GM18508 (cell line): ENCODE measurements at regions not wholly inside any gene's neighbourhood (a gene's known extent, or its start where the extent isn't known, plus 50 kb on each side); places are given as distances from the start of the nearest gene placed in this dataset.

Experiments
- ATAC-seq: cut with Tn5 transposase; IDR thresholded peaks from one replicate; pipeline ENCODE4 v1.9.1; 2021; ENCODE audit warnings: moderate number of reproducible peaks; ENCODE audit not compliant: insufficient read depth, unreplicated experiment

DNA sequence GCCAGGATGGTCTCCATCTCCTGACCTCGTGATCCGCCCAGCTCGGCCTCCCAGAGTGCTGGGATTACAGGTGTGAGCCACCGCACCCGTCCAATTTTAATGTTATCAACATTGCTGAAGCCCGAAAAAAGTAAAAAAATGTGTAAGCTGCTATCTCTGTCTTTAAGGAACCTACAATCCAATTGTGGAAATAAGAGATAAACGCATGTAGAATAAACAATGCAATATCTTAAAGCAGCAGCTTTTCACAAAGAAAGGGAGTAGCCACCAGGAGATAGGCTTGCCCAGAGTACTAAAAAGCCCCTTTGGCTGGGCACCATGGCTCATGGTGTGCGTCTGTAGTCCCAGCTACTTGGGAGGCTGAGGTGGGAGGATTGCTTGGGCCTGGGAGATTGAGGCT, 282.9 kb upstream of the LYZL1 start:
- ATAC-seq: no peak

DNA sequence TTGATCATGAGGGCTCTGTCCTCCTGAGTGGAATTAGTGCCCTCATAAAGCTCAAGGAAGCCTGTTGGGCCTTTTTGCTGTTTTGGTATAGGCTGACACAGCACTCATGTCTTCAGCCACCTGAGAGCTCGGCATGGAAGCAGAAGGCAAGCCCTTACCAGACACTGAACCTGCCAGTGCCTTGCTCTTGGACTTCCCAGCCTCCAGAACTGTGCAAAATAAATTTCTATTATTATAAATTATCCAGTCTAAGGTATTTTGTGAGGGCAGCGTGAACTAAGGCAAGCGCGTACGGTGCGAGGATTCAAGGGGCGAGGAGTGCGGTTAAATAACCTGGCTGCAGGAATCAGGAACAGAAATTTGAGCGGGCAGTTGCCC, 281.5 kb upstream of the LYZL1 start:
- no peak for ATAC-seq

DNA sequence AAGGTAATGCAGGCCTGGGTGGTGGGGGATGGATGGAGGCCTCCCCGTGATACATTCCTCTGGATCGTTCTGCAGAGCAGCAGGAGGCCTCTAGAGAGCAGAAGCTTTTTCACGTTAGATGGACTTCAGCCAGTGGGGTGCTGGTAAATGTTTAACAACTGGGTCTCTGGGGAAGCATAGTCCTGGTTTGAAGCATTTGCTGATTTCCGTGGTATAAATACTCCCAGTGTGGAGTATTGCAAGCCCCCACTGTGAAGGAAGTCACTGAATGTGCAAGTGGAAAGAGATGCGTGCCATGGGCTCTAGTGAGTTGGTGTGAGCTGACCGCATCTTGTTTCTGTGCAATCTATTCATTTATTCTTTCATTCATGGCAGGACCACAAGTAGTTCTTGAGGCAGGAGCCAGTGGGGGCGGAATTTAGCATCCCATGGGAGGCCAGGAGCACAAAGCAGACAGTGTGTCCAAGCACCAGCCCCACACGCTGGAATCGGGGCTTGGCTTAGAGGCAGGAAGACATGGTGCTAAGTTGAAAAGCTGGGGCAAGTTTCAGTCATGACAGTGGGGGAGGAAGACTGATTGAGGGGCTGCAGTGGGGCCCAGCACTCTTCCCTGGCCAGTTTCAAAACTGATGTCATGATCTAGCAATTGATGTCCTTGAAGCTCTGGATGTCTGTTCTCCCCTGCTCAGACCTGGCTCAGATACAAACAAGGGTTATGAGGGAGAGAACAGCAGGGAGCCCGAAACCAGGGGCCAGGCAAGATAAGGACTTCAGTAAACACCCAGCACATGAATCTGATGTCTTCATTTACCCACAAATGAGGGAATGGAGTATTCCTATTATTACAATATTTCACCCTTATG, 280.9 kb upstream of the LYZL1 start:
- ATAC-seq: no peak

DNA sequence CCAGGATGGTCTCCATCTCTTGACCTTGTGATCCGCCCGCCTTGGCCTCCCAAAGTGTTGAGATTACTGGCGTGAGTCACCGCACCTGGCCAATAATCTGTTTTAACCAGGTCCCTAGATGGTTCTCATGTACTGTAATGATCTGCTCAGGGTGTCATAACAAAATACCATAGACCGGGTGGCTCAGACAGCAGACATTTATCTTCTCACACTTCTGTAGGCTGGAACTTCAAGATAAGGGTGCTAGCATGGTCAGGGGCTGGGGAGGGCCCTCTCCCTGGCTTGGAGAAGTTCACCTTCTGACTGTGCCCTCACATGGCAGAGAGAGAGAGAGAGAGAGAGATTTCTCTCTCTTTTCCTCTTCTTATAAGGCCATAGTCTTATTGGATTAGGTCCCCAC, 279.4 kb upstream of the LYZL1 start:
- ATAC-seq: no peak

DNA sequence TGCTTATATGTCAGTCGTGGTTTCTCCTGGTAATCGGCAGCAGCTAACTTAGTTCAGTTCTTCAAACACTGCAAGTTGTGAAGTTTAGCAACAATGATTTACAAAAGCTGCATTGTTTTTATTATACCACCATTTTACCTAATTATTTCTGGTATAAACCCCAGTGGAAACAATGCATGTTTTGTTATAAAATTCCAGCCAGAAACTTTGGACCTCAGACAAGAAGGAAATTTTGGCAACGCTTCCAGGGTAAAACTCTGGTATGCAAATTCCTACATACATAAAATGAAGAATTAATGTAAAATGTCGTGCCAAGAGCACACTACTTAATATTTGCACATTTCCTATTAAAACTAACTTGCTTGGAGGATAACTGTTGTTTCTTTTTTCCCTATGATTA, 277.4 kb upstream of the LYZL1 start:
- no peak for ATAC-seq

DNA sequence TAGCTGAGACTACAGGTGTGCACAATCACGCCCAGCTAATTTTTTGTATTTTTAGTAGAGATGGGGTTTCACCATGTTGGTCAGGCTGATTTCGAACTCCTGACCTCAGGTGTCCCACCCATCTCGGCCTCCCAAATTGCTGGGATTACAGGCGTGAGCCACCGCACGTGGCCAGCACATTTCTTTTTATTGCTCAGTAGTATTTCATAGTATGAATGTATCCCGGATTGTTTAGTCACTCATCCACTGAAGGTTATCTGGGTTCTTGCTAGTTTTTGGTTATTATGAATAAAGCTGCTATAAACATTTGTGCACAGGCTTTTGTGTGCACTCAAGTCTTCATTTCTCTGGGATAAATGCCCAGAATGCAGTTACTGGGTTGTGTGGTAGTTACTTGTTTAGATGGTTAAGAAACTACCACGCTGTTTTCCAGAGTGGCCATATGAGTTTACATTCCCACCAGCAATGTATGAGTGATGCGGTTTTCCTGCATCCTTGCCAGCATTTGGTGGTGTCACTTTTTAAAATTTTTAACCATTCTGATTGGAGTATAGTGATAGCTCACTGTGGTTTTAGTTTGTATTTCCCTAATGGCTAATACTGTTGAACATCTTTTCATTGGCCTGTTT, 275.8 kb upstream of the LYZL1 start:
- no peak for ATAC-seq

DNA sequence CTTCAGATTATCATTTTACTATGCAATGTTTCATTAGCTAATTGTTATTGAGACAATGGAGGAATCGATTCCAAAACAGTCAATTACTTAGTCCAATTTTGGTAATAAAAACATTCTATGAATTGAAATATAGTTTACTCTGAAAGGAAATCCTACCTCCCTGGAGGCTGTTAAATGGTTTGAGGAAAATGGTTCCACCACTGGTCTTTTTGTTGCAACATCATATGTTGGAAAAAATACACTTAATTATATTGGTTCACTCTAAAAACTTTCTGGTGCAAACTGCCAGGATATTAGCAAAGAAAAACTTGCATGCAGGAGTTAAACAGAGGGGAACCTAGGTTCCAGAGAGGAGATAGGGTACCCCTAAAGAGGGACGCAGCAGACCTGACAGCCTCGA, 267.3 kb upstream of the LYZL1 start:
- no peak for ATAC-seq

DNA sequence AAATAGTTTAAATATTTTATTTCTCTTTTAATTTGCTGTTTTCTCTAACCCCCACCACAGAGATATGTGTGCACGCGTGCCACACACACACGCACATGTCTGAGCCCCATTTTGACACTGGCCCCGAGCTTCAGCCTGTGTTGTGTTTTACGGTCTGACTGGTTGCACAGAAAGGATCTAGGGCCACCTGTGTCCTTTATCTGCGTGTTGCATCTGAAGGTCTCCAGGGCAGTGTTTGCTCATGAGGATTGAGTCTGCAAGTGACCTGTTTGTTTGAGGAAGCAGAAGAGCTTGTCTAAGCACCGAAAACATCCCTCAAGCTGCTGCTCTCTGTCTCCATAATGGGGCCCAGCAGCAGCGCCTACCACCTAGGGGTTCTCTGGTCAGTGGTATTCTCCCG, 266.4 kb upstream of the LYZL1 start:
- ATAC-seq: no peak

DNA sequence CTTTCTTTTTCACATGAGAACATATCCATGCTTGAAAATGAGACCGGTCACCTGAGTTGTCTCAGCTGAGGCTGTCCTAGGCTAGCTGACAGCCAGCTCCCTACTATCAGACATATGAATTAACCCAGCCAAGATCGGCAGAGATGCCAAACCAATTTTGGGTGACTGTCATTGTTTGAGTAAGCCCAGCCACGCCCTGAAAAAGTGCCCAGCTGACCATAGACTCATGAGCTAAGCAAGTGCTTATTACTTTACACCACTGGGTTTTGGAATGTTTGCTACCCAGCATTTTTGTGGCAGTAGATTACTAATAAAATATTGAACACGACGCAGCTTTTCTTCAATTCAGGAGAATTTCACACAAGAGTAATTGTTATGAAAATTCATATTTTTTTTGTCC, 265.2 kb upstream of the LYZL1 start:
- ATAC-seq: no peak

DNA sequence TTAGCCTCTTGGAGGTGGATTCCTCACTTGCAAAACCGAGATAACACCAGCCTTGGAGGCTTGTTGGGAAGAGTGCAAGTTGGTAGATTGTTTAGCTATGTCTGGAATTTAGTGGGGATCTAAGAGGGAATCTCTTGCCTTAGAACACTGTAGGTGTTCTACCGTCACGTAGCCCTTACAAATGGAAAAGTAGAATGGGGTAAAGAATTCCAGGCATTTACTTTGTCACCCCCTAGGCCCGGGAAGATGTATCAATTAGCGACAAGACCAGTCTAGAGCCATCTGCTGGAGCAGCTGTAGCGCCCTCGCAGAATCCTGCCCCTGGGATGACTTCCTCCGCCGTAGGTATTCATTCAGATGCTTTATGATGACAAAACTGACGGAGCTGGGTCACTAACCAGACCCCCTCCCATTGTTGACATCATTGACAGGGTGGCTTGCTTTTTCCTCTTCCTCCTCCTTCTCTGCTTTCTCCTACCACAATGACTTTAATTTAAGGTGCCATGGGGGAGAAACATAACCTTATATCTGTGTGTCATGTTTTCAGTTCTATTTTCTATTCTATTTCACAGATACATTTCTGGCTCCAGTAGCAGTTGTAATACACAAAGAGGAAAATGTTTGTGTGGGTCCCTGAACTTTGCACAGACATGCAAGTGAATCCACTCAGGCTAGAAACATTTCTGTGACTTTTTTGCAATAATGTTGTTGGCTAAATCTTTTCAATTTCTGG, 262.6 kb upstream of the LYZL1 start:
- ATAC-seq: no peak

DNA sequence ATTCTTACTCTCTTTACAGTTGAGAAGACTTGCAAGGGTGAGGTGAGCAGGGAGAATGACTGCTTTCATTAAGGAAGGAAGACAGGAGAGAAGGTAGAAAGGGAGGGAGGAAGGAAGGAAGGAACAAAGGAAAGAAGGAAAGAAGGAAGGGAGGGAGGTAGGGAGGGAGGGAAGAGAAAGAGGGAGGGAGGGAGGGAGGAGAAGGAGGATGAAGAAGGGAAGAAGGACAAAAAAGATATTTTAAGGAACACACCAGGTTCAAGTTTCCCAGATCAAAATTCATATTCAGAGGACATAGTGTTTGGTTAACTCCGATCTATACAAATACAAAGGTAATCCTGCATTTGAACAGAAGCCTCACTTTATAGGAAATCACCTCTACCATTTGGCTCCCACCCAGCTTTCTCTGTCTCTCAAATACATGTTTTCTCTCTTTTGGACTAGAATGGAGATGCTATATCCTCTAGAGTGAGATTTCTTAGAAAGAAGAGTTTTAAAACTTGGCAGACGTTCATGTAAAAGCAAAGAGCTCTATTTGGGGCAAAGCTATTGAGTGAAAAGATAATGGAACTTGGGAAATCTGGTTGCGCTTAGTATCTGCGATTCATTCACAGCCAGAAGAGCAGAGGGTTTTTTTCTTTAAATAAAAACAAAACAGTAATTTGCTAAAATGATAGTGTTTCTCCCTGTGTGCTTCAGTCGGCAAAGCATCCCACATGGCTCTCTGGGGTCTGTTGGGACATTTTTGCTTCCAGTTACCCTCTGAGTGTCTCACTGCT, 261.9 kb upstream of the LYZL1 start:
- ATAC-seq: no peak

DNA sequence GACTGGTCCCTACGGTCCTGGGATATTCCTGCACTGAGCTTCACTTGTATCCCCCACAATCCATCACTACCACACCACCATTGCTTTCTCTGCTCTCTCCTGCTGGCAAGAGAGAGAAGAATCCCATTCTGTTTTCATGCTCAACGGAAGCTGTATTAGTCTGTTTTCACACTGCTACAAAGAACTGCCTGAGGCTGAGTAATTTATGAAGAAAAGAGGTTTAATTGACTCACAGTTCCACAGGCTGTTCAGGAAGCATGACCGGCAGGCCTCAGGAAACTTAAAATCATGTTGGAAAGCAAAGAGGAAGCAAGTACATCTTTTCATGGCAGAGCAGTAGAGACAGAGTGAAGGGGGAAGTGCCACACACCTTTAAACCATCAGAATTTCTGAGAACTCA, 260.4 kb upstream of the LYZL1 start:
- no peak for ATAC-seq

DNA sequence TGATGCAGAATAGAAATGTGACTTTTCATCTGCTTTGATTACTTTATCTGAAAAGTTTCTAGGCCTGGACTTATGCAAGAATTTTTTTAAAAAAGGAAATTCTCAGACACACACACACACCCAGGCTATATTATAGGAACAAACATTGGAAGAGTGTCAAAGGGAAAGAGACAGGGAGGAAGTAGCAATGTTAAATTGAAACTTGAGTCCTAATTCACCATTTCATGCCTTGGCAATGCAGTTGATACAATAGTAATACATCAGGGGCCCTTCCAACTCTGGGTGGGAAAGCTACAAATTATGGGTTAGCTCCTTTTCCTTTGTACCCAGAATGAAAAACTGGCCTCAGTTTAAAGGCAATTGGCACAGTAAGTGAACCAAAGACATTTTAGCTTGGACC, 258.0 kb upstream of the LYZL1 start:
- ATAC-seq: no peak

DNA sequence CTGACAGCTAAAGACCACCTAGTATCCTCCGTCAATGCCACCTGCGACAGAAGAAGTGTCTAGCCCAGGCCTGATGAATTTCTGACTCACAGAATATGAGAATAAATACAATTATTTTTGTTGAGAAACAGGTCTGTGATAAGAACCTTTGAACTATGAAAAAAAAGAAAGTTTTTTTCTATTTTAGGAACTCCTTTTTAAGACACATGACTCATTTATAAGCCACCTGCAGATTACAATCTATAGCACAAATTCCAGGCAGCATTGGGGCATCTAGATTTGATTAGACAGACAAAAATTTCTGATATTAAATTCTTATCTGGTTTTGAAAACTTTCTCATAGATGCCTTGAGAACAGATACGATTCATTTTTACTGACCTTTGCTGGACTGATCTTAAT, 256.7 kb upstream of the LYZL1 start:
- ATAC-seq: no peak

DNA sequence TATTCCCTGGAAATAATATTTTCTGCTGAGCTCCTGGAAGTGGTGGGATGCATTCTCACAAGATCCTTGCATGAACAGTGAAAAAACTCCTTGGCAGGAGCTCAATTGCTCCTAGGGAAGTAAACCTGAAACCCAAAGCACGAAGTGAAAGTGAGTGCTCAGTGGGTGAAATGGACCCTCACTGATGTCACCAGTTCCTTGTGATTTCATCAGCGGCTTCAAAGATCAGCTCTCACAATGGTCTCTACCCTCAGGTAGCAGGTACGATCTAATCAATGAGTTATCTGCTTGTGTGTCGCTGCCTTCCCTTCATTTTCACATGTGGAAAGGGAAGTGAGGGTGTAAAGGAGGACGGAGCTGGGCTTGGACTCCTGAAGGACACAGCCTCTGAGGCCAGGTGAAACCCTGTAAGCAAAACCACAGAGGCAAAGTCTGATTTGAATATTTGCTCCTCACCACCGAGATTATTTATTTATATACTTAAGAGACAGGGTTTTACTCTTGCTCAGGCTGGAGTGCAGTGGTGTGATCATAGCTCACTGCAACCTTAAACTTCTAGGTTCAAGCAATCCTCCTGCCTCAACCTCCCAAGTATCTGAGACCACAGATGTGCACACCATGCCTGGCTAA, 255.4 kb upstream of the LYZL1 start:
- peak; percentile 66 for ATAC-seq

DNA sequence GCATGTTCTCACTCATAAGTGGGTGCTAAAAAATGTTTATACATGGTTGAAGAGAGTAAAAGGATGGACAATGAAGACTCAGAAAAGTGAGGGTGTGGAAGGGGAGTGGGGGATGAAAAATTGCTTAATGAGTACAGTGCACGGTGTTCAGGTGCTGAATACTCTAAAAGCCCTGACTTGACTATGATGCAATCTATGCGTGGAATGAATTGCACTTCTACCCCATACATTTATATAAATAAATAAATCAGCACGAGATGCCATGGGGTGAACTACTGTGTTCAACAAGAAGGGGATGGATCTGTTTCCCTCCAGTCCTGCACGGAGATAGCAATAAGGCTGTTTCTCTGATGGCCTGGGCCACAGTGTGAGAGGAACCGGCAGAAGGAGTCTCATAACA, 254.3 kb upstream of the LYZL1 start:
- no peak for ATAC-seq

DNA sequence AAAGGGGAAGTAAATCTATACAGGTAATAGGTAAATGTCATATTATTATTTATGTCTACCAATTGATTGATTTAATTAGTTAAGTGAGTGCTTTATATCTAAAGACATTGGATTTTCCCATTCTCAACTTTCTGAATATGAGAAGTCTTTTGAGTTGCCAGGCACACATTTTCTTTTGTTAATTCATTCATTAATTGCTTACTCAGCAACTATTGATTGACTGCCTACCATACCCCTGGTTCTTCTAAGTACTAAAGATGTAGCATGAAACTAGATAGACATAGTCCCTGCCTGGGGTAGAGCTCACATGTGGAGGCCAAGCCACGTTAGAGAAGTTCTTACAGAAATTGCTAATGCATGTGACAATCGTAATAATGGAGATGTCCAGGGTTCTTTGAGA, 253.1 kb upstream of the LYZL1 start:
- ATAC-seq: no peak

DNA sequence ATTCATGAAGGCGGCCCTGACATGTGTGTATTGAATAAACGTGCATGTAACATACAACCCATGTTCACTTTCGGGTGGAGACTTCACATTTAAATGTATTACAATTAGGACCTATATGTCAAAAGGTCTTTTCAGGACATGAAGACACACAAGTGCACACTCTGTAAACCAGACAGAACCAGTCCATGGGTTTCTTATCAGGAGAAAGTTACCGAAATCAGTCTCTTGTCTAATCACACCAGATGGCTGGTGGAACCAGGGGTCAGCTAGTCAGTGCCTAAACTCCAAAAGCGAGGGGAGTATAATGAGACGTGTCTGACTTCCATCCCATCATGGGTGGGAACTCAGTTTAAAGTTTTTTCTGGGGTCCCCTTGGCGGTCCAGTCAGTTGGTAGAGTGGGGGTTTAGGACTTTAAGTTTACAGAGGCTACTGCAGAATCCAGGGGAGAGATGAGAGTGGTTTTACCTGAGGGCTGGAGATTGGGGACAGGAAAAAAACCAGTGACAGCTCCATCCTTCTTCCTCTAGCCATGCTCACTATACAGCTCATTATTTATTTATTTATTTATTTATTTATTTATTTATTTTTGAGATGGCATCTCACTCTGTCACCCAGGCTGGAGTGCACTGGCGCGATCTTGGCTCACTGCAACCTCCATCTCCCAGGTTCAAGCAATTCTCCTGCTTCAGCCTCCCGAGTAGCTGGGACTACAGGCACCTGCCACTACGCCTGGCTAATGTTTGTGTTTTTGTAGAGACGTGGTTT, 251.3 kb upstream of the LYZL1 start:
- no peak for ATAC-seq

DNA sequence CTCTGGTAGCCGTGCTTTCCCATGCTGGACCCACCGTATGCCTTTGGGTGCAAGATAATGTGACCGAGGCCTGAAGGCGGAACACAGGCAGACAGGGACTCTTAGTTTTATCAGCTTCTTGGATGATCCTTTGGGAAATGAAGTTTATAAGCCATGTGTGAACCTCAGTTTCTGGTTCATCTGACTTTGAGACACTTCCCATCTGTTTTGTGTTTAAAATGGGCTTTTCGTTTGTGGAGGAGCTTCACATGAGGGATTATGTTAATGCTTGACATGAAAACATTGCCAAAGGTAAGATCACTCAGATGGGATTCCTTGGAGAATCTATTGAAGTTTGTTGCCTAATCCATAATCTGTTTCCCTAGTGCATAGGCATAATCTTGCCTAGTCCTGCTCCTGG, 249.8 kb upstream of the LYZL1 start:
- ATAC-seq: no peak
